DMS53 (cell line): ENCODE measurements at regions not wholly inside any gene's neighbourhood (a gene's known extent, or its start where the extent isn't known, plus 50 kb on each side); places are given as distances from the start of the nearest gene placed in this dataset.

Experiments
- DNase-seq: peaks from one replicate; lab custom pipeline; 2025; lab: John Stamatoyannopoulos, UW

DNA sequence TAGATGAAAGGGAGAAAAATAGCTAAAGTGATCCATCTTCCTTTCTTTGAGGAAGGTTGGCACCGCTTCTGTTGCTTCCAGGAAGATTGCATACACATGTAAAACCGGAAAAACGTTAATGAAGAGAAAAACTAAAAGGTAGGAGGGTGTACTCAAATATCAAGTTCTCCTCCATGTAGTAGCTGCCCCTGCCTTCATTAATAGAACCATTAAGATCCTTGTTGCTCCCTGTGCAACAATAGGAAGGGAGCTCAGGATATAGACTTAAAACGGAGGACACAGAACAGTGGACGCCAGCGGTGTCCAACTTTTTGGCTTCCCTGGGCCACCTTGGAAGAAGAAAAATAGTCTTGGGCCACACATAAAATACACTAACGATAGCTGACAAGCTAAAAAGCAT lies 118.9 kb downstream of the TMEM174 start:
- DNase-seq: no peak

DNA sequence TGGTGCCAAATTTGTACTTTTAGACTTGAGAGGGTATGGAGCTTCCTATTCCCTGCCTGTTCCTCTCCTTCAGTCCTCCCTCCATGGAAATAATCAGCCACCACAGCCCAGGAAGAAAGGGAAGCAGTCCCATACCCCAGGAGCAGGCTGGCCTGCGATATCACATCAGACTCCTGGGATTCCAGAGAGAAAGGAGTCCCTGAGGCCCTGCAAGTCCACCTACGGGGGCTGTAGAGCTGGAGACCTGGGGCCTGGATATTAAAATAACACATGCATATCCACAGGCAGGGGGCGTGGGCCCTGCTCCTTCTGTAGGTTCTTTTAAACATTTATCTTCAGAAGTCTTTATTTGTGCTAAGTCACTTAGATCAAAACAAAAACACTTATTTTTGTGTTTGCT lies 117.2 kb downstream of the TMEM174 start:
- DNase-seq: no peak

DNA sequence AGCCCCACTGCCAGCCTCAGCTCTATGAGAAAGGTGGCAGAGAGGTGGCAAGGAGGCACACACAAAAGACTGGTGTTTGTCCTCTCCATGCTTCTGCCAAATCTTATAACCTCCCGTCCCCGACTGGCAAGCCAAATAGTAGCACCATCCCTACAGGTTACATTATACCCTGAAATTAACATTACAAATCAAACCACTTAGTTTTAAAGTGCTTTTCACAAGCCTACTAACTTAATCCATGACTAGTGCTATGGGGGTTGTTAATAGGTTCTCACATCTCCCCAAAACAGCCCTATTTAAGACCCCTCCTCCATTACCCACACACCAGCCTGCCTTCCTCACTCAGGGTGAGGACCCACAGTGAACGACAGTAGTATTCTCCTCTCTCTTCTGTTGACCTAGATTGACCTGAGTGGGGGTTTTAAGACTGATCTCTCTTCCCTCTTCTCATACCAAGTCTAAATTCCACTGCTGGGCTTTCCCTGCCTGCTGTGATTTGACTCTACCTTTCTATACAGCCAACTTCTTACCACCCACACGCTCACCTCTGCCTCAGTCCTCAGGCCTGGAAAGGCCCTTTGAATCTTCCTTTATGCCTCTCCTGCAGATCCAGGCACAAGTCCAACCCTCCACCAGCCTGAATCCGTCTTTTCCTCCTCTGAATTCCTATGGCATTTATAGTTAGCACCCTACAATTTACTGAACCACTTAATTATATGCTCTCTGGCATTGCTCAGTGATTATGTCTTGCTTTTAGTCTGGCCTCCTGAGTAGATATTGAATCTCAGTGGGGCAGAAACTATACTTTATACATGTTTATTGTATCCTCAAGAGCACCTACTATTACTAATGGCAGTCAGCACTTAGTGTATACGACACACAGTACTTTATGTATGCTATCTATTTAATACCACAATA lies 116.1 kb downstream of the TMEM174 start:
- no peak for DNase-seq

DNA sequence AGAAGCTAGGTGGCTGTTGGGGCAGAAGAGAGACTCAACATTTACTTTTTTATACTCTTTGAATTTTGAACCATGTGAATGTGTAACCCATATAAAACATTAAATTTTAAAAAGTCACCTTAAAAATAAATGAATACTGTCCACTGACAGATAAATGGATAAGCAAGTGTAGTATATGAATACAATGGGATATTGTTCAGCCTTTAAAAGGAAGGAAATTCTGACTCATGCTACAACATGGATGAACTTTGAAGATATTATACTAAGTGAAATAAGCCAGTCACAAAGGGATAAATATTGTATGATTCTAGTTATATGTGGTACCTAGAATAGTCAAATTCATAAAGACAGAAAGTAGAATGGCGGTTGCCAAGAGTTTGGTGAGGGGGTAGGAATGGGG lies 113.9 kb downstream of the TMEM174 start:
- no peak for DNase-seq

DNA sequence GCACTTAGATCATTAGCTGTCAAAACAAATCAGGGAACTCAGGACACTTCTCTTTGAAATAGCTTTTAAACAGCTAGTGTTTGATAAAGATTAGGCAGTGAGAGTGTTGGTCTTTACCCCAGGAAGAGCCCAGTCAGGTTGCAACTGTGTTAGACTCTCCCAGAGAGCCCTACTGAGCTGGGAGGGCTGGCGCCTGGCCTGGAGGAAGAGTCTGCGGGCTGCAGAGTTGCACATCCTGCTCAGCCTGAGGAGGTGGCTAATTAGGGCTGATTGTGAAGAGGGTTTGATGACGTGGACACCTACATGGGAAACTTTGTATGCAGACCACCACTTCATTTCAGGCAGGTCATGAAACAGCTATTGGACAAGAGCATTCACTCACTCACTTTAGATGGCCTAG lies 112.0 kb downstream of the TMEM174 start:
- no peak for DNase-seq

DNA sequence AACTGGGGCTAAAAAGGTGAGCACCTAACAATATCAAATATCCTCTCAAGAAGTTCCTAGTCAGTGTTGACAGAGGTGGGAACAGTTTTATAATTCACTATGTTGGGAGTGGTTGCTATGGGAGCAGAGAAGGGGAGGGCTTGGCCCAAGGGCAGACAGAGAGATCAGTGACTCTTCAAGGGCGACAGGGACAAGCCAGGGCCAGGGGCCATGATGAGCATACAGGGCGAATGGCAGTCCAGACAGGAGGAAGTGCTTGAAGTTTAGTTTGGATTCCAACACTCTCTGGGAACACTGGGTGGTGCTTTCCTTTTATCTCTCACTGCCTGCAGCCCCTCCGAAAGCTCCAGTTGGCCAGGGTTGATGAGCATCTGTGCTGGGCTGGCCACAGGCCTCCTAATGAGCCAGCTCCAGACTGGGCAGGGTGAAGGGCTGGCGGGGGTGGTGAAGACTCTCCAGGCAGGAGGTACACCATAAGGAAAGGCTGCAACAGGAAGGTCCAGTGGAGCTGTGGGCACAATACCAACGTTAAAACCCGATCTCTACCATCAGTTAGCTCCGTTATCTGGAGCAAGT lies 111.3 kb downstream of the TMEM174 start:
- peak; percentile 44 for DNase-seq

DNA sequence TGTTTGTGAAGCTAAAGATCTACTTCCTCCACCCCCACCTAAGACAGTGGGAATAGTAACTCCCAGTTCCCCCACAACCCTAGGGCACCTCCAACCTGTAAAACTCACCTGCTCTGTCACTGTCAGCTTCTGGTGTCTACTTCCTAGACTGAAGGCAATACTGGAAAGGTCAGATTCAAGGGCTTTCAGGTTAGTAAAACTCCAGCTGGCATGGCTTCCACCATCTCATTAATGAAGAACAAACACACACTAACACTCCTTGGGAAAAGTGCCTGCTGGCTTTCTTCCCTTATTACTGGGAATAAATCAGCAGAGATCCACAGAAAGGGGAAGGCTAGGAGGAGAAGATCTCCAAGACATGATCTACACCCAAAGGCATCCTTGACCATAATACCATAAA lies 109.9 kb downstream of the TMEM174 start:
- DNase-seq: peak; percentile 64

DNA sequence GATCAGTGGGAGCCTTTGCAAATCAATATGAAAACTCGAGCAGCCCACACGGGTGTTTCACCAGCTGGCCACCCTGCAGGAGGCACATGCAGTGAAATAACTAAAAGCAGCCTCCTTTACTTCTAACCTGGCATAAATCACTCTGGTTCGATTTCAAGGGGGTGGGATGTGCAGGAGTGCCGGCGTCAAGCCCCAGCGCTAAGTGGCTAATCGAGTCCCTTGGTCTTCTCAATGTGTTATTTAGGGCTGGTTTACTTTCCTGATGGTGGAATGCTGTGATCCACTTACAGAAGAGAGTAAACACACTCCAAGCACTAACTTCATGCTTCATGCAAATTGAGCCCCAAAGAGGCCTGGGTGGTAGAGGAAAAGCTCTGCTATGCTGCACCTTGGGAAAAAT lies 109.4 kb downstream of the TMEM174 start:
- peak; percentile 88 for DNase-seq

DNA sequence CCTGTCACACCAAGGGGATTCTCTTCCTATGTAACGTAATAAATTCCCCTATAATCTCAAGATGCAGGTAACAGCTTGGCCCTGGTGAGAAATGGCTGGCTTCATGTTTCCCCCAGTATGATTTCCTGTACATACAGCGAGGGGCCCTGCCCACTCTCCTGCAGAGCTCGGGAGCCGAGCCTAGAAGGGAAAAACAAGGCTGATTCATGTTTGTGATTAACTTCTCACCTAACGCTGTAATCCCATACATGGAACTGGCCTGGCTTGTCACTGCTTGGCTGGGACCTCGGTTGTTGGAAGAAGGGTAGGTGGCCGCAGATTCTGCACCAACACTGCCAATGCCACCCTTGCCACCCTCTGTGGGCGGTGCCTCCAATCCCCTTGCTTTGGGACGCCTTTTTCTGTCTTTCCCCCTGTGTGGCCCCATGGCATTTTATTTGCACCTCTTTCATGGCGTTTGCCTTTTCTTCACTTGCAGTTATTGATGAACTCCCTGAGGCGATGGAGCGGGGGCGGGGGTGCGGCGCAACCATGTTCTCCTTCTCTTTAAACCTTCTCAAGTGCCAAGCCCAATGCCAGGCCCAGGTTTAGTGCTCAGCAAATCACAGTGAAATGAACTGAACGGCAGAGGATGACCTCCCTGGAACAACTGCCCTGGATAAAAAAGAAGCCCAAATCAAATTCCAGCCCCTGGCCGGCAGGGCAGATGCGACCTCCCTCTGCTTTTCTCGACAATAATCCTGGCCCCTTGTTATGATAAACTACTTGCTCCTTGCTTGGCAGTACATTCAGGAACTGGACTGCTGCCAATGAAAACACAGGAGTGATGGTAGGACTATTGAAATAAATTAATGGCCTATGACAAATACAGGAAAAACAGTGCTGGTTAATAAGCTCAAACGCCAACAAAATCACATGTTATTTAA lies 108.1 kb downstream of the TMEM174 start:
- DNase-seq: peak; percentile 83

DNA sequence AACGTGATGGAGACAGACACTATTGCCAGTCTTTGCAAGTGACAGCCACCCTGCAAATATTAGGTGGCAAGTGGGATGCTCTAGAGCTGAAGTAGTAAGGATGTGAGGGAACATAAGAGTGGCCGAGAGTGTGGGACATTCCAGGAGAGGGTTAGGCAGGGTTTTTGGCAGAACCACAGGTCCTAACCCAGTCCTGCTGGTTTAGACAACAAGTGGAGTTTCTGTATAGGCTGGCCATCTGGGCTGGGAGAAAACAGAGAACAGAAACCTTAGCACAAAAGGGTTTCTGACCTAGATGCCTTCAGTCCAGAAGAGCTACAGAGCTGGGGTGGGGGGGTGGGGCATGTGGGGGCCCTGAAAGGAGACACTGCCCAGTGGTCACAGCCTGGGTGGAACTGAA lies 107.4 kb downstream of the TMEM174 start:
- DNase-seq: no peak

DNA sequence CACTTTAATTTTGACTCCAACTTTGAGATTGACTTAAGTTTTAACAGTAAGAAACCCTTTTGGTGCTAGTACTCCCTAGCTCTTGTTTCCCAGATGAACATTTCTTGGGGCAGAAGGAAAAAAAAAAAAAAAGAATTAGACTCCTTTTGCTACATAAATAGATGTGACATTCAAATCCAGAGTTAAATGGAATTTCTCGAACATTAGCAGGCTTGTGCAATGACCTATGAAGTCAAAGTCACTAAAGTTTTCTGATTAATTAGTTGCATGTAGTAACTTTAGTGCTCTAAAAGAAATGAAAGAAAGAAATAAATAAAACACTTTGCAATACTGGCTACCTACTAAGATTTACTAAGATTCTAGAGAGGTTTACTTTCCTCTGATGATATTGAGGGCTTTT lies 106.8 kb downstream of the TMEM174 start:
- DNase-seq: no peak

DNA sequence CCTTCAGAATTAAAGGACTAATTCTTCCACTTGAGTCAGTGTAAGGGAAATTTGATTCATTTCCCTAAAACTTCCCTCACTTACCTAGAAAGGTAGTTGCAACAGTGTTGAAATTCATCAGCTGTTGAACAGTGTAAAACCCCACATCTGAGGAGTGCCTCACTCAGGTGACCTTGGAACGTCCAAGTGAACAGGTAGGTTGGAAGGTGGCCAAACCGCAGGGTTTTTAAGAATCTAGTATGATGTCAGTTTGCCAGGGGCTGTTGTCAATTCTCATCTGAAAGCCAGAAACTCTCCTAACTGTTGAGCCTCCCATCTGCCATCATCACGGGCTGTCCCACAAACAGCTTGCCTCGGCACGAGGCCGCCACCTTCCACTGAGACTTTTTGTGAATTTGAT lies 105.7 kb downstream of the TMEM174 start:
- DNase-seq: peak; percentile 73

DNA sequence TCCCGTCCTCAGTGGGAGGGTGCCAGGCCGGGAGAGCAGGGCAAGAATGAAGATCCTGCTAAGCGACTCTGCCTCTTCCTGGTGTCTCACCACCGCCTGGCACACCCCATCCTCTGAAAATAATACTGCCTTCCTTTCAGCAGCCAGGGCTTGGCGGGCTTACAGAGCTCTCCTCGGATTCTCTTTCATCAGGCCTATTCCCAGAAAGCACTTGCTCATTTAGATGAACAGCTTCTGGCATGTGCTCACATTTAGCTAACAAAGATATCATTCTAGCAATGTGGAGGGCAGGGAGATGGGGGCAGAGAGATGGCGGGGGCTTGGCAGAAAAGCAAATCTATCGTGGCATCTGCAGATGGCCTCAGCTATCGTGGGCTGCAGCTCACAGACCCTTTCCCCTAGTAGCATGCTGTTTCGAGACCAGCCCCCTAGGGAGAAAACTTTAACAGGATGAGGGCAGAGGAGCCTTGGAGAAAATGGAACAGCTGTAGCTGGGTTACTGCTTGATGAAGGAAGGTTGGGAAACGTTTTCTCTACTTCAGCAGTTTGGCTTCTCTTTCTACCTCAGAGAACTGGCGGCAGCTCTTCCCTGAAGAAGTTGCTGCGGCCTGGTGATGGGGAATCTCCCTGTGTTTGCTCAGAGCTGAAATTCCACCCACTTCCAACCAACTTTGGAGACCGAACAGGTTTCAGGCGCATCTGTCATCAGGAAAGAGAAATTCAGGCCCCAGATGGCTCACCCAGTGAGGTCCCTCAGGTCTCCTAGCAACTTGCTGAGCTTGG lies 102.1 kb downstream of the TMEM174 start:
- no peak for DNase-seq

DNA sequence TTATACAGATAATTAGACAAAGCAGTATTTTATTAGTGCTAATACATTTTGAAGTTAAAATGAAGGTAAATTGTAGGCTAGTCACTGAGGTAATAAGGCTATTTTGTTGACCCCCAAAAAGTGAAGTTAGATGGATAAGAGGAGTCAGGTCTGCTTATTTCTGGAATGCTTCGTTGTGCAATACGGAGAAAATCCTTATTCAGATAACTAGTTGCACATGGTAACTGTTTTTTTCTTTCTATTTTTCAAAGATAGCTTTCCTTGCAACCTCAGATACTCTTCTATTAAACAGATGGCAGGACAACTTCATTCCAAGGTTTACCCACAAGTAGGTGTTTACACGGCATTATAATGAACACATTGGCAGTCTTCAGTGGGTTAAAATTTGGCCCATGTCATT lies 101.1 kb downstream of the TMEM174 start:
- DNase-seq: no peak

DNA sequence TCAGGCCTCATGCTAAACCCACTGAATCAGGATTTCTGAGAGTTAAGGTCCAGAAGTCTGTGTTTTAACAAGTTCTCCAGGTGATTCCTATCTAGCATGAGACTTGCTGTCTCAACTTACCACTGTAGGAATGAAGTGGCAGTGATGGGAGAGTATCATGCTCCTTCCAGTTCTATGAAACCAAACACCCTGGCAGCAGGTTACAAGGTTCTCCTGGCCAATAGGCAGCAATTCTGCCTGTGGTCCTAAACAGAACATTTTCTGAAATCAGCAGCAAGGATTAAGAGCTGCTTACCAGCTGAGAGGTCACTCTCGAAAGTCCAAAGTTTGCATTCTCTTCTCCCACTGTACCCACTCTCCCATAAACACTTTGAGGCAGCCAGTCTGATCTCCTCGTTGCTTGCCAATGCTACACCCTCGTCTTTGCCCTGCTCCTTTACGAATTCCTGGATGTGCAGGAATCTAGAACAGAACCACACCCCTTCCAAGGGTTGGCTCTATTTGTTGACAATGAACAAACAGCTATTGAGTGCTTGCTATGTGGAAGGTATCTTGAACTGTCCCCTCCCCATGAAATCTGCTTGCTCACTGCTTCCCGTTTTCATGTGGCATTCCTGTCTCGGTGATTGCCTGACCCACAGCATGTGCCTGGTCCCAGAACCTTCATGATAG lies 100.5 kb downstream of the TMEM174 start:
- peak; percentile 16 for DNase-seq

DNA sequence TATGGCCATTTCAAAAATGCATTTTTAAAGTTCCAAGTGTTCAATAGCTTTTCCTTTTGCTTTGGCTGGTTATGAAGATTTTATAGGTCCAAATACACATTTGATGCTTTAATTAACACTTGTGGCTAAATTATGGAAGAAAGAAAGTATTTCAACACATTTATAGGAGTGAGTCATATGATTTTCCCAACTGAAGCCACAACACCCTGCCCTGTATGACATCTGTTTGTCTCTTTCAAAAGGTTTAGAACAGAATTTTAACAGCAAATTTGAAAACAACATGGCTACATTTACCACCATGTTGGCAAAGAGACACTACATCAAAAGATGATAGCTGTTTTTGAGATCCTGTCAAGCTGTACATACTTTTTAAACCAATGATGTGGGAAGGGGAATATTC lies 99.4 kb downstream of the TMEM174 start:
- no peak for DNase-seq

DNA sequence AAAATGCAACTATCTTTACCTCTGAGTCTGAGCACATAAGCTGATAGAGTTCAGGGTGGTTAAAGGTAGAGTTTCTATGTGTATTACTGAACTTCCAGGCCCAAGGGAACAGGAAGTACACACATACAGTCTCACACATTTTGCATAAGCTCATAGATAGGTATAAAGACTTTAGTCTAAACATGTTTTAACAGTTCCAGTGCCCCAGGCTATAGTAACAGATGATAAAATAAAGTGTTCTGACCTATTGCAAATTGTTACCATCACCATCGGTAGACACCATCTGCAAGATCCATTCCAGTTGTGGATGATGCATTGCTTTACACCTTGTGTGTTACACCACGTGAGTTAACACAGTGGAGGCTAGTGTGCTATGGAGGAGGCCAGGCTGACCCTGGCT lies 95.8 kb downstream of the TMEM174 start:
- DNase-seq: no peak

DNA sequence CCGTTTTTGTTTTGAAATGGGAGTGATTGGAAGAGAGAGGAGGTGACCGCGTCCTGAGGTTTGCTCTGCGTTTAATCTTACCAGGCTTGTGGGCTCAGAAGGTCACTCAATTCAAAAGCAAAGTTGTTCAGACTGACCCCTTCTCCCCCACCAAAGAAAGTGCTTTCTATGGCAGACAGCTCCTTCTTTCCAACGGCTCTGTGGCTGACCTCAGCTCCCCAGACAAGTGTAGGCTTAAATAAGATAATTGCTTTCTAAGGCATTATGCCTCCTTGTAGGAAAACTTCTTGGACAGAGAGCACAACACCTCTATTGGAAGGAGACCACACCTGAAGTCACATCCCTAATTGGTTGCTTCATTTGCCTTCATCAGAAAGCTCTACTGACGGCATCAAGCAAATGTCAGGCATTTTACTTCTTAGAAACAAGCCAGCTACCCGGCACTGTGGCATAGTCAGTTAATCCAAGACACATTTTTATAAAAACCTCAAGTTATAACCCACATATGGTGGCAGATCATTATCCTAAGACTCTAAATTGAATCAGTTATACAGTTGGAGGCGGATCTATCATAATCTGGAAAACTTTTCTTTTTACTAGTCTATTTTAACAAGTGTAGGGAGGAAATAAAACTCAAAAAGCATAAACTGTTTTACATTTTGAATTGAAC lies 94.9 kb downstream of the TMEM174 start:
- no peak for DNase-seq

DNA sequence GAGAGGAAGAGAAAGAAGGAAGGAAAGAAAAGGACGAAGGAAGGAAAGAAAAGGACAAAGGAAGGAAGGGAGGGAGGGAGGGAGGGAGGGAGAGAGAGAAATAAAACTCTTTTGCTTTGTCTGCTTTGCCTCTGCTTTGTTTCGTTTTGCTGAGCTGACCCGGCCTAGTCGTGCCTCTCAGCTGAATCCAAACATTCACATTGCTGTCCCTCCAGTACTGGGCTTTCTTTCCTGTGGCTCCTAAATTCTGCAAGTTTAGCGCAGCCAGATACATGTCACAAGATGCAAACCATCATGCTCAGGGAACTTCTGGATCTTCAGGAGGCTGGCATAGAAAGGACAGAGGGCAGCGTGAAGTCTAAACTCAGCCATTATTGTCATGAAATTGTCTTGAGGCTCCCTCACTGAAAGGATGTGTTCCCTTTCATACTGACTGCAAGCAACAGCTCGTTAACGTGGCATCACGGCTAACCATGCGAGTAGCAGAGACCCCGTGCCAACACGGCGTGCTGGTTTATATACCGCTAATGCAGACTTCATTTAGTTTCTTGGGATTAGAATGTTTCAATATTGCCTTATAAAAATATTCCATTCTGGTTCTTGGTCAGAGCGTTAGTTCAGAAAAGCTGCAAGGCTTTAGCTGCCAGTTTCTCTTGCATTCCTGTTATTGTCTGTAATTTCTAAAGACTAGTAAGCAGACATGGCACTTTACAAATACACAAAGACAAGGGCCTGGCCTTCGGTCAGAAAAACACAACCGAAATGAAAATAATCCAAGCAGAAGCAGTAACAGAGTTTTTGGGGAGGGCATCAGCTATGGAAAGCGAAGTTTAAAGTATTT lies 94.2 kb downstream of the TMEM174 start:
- no peak for DNase-seq
